ENCODE measurements at regions not wholly inside any gene's neighbourhood (a gene's known extent, or its start where the extent isn't known, plus 50 kb on each side); places are given as distances from the start of the nearest gene placed in this dataset.

- TF ChIP-seq, protein P1, sequence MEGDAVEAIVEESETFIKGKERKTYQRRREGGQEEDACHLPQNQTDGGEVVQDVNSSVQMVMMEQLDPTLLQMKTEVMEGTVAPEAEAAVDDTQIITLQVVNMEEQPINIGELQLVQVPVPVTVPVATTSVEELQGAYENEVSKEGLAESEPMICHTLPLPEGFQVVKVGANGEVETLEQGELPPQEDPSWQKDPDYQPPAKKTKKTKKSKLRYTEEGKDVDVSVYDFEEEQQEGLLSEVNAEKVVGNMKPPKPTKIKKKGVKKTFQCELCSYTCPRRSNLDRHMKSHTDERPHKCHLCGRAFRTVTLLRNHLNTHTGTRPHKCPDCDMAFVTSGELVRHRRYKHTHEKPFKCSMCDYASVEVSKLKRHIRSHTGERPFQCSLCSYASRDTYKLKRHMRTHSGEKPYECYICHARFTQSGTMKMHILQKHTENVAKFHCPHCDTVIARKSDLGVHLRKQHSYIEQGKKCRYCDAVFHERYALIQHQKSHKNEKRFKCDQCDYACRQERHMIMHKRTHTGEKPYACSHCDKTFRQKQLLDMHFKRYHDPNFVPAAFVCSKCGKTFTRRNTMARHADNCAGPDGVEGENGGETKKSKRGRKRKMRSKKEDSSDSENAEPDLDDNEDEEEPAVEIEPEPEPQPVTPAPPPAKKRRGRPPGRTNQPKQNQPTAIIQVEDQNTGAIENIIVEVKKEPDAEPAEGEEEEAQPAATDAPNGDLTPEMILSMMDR (conservative IDR thresholded peaks at IDR 0.05) = no peak
- TF ChIP-seq EZH2 (IDR thresholded peaks at IDR 0.05; ENCODE audit: low read depth) = no peak
Measured at GRCh38 chr10:23754179-23754578, 315.3 kb downstream of the OTUD1 start.
